ENCODE measurements at regions not wholly inside any gene's neighbourhood (a gene's known extent, or its start where the extent isn't known, plus 50 kb on each side); places are given as distances from the start of the nearest gene placed in this dataset.
A peak's percentile ranks its signal among the peaks of the same experiment; 100 is the strongest.

- Histone ChIP-seq H4K20me1 (ENCODE audit: insufficient read depth) (no peaks in the 10 kb centered on the region), H3K4me1 (ENCODE audit: control insufficient read depth in 1 of 2, insufficient read depth in 2 of 2, low read length in 2 of 2) (peaks cover 11 to 13% of the 10 kb centered on the region in 2 experiments; a peak in 3 of 4 replicates), H2AFZ (ENCODE audit: low read depth, low read length, poor library complexity, severe bottlenecking) (no peak overlapping the region), H3K36me3 (ENCODE audit: control insufficient read depth in 1 of 2, insufficient read depth in 2 of 2, low read length in 2 of 2) (no peaks in the 10 kb centered on the region), H3K4me3 (replicated peaks in 1 of 2; ENCODE audit: low read depth in 1 of 2, low read length in 2 of 2) (no peak overlapping the region), H3K27me3 (ENCODE audit: insufficient read depth, low read length) (no peaks in the 10 kb centered on the region), H3K4me2 (ENCODE audit: low read length) (no peak overlapping the region), H3K9me2 (ENCODE audit: insufficient read depth) (no peaks in the 10 kb centered on the region), H3K9ac (ENCODE audit: low read length) (no peak overlapping the region), H3K9me3 (ENCODE audit: control insufficient read depth in 1 of 2, insufficient read depth in 1 of 2, low read depth in 1 of 2, low read length in 2 of 2) (no peaks in the 10 kb centered on the region), H3K27ac (ENCODE audit: low read depth, low read length) (no peak overlapping the region), H3K79me2 (ENCODE audit: insufficient read depth, low read length) (no peaks in the 10 kb centered on the region)
- RAD21 ChIA-PET (ENCODE audit: low non-redundant PET in 1 of 2, low total read pairs in 2 of 2, uncharacterized antibody in 2 of 2, unreplicated experiment in 2 of 2) = interaction anchor here in 1 of 2 experiments (0.8 kb wide), 1 partner anchor 147 kb away, joined by 3 read pairs; no protein-coding TSS in a partner anchor
- TSS peak; percentile 82 for BruUV-seq (replicated peaks)
- POLR2A ChIA-PET = interaction anchor here (0.8 to 1.6 kb wide), 6 partner anchors 10 to 320 kb away, joined by 3 to 4 read pairs (median 3); partner anchors contain the start of genes HSP90AB1 and VEGFA
- ATAC-seq (peak; percentile 44; the same call in 1 of the 2 replicates), DNase-seq (ENCODE audit: low read depth, low spot score) (peak; percentile 72)
- intact Hi-C loops (cut with micrococcal nuclease) = loop anchor here (10.0 kb wide), 1 partner anchor 148 kb away; no protein-coding TSS in a partner anchor
- CTCF ChIA-PET = interaction anchor here (1.3 kb wide), 1 partner anchor 147 kb away, joined by 5 read pairs; no protein-coding TSS in a partner anchor
- no peak for TF ChIP-seq REST (IDR thresholded peaks at IDR 0.05; ENCODE audit: low read depth)
- TF ChIP-seq CBX3 (IDR thresholded peaks at IDR 0.05; ENCODE audit: low read depth) = no peak
- TF ChIP-seq FOSL1 (IDR thresholded peaks at IDR 0.05; ENCODE audit: low read depth) = no peak
- peak; percentile 94 for TF ChIP-seq CEBPB (IDR thresholded peaks at IDR 0.05; ENCODE audit: low read depth)
- TF ChIP-seq JUND (IDR thresholded peaks at IDR 0.05) = no peak
- peak; percentile 50; the same call in 1 of the 2 replicates for TF ChIP-seq POLR2AphosphoS5 (IDR thresholded peaks at IDR 0.05; ENCODE audit: low read depth, low read length)
- TF ChIP-seq YY1 (IDR thresholded peaks at IDR 0.05; ENCODE audit: extremely low read depth, insufficient replicate concordance, low read depth, low read length) = no peak
- TF ChIP-seq EZH2 (IDR thresholded peaks at IDR 0.05) = no peak
- no peak for TF ChIP-seq ZNF274 (IDR thresholded peaks at IDR 0.05; ENCODE audit: low read depth, low read length)
- TF ChIP-seq ELF1 (IDR thresholded peaks at IDR 0.05; ENCODE audit: borderline replicate concordance, low read depth) = no peak
- peak; percentile 85 for TF ChIP-seq SP1 (IDR thresholded peaks at IDR 0.05; ENCODE audit: low read depth)
- TF ChIP-seq ZFX (IDR thresholded peaks at IDR 0.05) = no peak
- TF ChIP-seq EGR1 (IDR thresholded peaks at IDR 0.05; ENCODE audit: low read depth) = no peak
- TF ChIP-seq TCF7L2 (IDR thresholded peaks at IDR 0.05; ENCODE audit: borderline replicate concordance, extremely low read depth, insufficient read depth, insufficient read length) = peak; percentile 87
- TF ChIP-seq, protein P1, sequence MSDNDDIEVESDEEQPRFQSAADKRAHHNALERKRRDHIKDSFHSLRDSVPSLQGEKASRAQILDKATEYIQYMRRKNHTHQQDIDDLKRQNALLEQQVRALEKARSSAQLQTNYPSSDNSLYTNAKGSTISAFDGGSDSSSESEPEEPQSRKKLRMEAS (IDR thresholded peaks at IDR 0.05) = peak; percentile 36; the same call in 1 of the 2 replicates
- TF ChIP-seq RAD21 (IDR thresholded peaks at IDR 0.05; ENCODE audit: low read depth) = 0 out of 2 replicates have a peak, but pooled peaks have one; percentile 24
- no peak for TF ChIP-seq ZBTB33 (IDR thresholded peaks at IDR 0.05; ENCODE audit: extremely low read depth, insufficient replicate concordance, low read length)
- TF ChIP-seq POLR2A (IDR thresholded peaks at IDR 0.05; ENCODE audit: borderline replicate concordance, extremely low read depth, insufficient read depth, insufficient read length) = no peak
Measured at GRCh38 chr6:43926634-43927531, 156.9 kb downstream of the VEGFA start.

All from HCT116 (cell line).